ENCODE measurements at regions not wholly inside any gene's neighbourhood (a gene's known extent, or its start where the extent isn't known, plus 50 kb on each side); places are given as distances from the start of the nearest gene placed in this dataset.

DNA sequence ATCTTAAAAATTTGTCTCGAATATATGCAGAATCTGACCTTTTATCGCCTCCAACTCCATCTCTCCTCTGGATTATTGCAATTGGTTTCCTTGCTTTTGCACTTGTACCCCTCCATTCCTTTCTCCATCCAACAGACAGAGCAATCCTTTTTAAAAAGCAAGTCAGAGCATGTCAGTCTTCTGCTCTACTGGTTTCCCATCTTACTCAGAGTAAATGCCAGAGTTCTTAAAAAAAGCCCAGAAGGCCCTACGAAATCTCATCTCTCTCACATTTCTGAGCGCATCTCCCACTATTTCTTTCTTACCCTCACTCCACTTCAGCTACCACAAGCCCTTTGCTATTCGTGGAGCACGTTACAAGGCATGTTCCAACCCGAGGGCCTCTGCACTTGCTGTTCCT, 236.9 kb upstream of the DDHD1 start:
- Histone ChIP-seq H3K23ac (ENCODE audit: insufficient read length) (no peak overlapping the region), H3K18ac (ENCODE audit: extremely low read depth, low read length) (no peak overlapping the region), H3K9ac (replicated peaks in 1 of 4; ENCODE audit: extremely low read depth in 1 of 4, low read depth in 3 of 4, low read length in 3 of 4) (no peak overlapping the region), H2BK15ac (ENCODE audit: low read length) (no peak overlapping the region), H2BK120ac (replicated peaks; ENCODE audit: low read depth, low read length) (no peak overlapping the region), H2AK5ac (ENCODE audit: low read depth, low read length) (no peak overlapping the region), H3K4me1 (replicated peaks in 1 of 4; ENCODE audit: control insufficient read depth in 3 of 4, insufficient read depth in 4 of 4, low read length in 3 of 4) (no peaks in the 10 kb centered on the region), H3K14ac (ENCODE audit: insufficient read length) (no peak overlapping the region), H3K4me3 (ENCODE audit: extremely low read depth in 1 of 4, insufficient read depth in 2 of 4, low read depth in 3 of 4, low read length in 4 of 4) (no peak overlapping the region), H3K56ac (replicated peaks; ENCODE audit: insufficient read length, low read depth, low read length) (no peak overlapping the region), H2AFZ (ENCODE audit: low read length) (no peak overlapping the region), H2BK5ac (ENCODE audit: low read depth, low read length) (no peak overlapping the region), H2BK12ac (ENCODE audit: low read depth, low read length) (no peak overlapping the region), H3K27me3 (replicated peaks in 1 of 4; ENCODE audit: control insufficient read depth in 3 of 4, extremely low read depth in 1 of 4, insufficient read depth in 3 of 4, low read length in 3 of 4) (no peaks in the 10 kb centered on the region), H3K79me1 (ENCODE audit: low read depth, low read length) (no peaks in the 10 kb centered on the region), H3K9me3 (ENCODE audit: insufficient read depth in 2 of 2, low read depth in 1 of 2, low read length in 1 of 2) (peaks cover 5 to 8% of the 10 kb centered on the region in 2 experiments; a peak in 2 of 4 replicates), H3K36me3 (ENCODE audit: control insufficient read depth in 2 of 4, insufficient read depth in 4 of 4, low read length in 3 of 4) (no peaks in the 10 kb centered on the region; a peak in 2 of 8 replicates), H3K27ac (ENCODE audit: low read depth, low read length) (no peak overlapping the region), H4K8ac (ENCODE audit: extremely low read depth, insufficient read depth, low read length) (no peak overlapping the region), H4K91ac (replicated peaks; ENCODE audit: insufficient read length, low read length) (no peak overlapping the region), H3K4me2 (ENCODE audit: insufficient read depth in 1 of 2, low read depth in 2 of 2, low read length in 2 of 2) (no peak overlapping the region), H4K20me1 (replicated peaks in 1 of 2; ENCODE audit: control insufficient read depth in 1 of 2, insufficient read depth in 2 of 2, low read length in 2 of 2) (no peaks in the 10 kb centered on the region), H3K79me2 (ENCODE audit: control insufficient read depth in 1 of 2, insufficient read depth in 2 of 2, low read length in 2 of 2) (no peaks in the 10 kb centered on the region), H4K5ac (ENCODE audit: insufficient read length, low read depth, low read length) (no peak overlapping the region), H3K23me2 (ENCODE audit: low read depth, low read length) (no peaks in the 10 kb centered on the region), H2BK20ac (ENCODE audit: low read length) (no peak overlapping the region), H3K4ac (replicated peaks; ENCODE audit: insufficient read length, low read depth, low read length) (no peak overlapping the region)
- 88% methylated on average over 7 of the region's 7 CpGs; no CpG with 5 or more reads in 1 of the 2 experiments for WGBS, 2 experiments (ENCODE audit: extremely low coverage in 1 of 2, insufficient coverage in 1 of 2, insufficient read length in 1 of 2, insufficient replicate concordance in 2 of 2, low coverage in 1 of 2, low lambda C conversion rate in 2 of 2, missing lambda C conversion rate in 1 of 2)
- no peak for DNase-seq (ENCODE audit: low read depth in 1 of 2, low spot score in 2 of 2)
- POLR2A ChIA-PET (ENCODE audit: partially characterized antibody) = no interaction called here
- no peak for FAIRE-seq
- CTCF ChIA-PET (ENCODE audit: partially characterized antibody) = interaction anchor here (4.3 kb wide), 1 partner anchor 9 kb away, joined by 20 read pairs; no protein-coding TSS in a partner anchor
- TF ChIP-seq EGR1 (IDR thresholded peaks at IDR 0.05; ENCODE audit: borderline replicate concordance, low read depth, low read length) = no peak
- TF ChIP-seq, protein P1, sequence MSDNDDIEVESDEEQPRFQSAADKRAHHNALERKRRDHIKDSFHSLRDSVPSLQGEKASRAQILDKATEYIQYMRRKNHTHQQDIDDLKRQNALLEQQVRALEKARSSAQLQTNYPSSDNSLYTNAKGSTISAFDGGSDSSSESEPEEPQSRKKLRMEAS (IDR thresholded peaks at IDR 0.05) = no peak
- TF ChIP-seq, protein P2, sequence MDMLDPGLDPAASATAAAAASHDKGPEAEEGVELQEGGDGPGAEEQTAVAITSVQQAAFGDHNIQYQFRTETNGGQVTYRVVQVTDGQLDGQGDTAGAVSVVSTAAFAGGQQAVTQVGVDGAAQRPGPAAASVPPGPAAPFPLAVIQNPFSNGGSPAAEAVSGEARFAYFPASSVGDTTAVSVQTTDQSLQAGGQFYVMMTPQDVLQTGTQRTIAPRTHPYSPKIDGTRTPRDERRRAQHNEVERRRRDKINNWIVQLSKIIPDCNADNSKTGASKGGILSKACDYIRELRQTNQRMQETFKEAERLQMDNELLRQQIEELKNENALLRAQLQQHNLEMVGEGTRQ (IDR thresholded peaks at IDR 0.05; ENCODE audit: low read length) = no peak
- no peak for TF ChIP-seq MAFK (IDR thresholded peaks at IDR 0.05; ENCODE audit: low read depth, low read length)
- no peak for TF ChIP-seq SP1 (IDR thresholded peaks at IDR 0.05; ENCODE audit: low read depth, low read length)

All from H1 (cell line).